HepG2 (cell line): ENCODE measurements at regions not wholly inside any gene's neighbourhood (a gene's known extent, or its start where the extent isn't known, plus 50 kb on each side); places are given as distances from the start of the nearest gene placed in this dataset.

Experiments
- ATAC-seq: fragments of 200-7000 bp; cut with Tn5 transposase; 3 replicates; pipeline ENCODE4 v1.9.1; 2020; ENCODE audit warnings: mild to moderate bottlenecking, moderate library complexity
- BruUV-seq: library from RNA; stranded (reverse); fragments of 400-500 nt; replicated peaks from 2 replicates; lab custom pipeline; 2021; lab: Mats Ljungman, UMichigan
- CTCF ChIA-PET: fragments of 300-600 bp; formaldehyde crosslinking; extraction: SDS; loops from one replicate; lab custom pipeline; 2021; ENCODE audit warnings: low total read pairs, inconsistent platforms, low intra/inter-chr PET ratio; lab: Yijun Ruan, JAX
- POLR2A ChIA-PET: fragments of 350-600 bp; sonication (Branson Sonifier 250); formaldehyde crosslinking; loops from one replicate; lab custom pipeline; 2020; ENCODE audit warnings: antibody characterized with exemption, inconsistent platforms; lab: Yijun Ruan, JAX
- DNase-seq: peaks from one replicate; pipeline ENCODE4 v3.0.0-alpha.2; 2015; ENCODE audit warnings: low spot score
- FAIRE-seq: peaks from 3 replicates; lab custom pipeline; 2011; peaks lifted over from hg19 to GRCh38; lab: Jason Lieb, UNC
- H2AFZ ChIP-seq: one replicate; pipeline ENCODE4 v1.6.1; 2011; ENCODE audit warnings: low read length, inconsistent platforms
- H3K27ac ChIP-seq: fragments of 300-600 bp; 3 replicates; pipeline ENCODE4 v1.8.0; 2011; ENCODE audit warnings: mixed run types, mild to moderate bottlenecking, mixed read lengths, low read length, inconsistent platforms; ENCODE audit not compliant: insufficient read depth; ENCODE audit errors: extremely low read length
- H3K27me3 ChIP-seq, 2 experiments: fragments of 200-600 bp in 1 of 2; 2 replicates in 1 of 2; 3 replicates in 1 of 2; pipeline versions ENCODE4 v1.6.0 to v1.8.0; 2011; ENCODE audit warnings: low read length in 2 of 2, mild to moderate bottlenecking in 2 of 2, moderate library complexity in 2 of 2, inconsistent platforms in 1 of 2; ENCODE audit not compliant: insufficient read depth in 2 of 2, control insufficient read depth in 1 of 2
- H3K36me3 ChIP-seq, 2 experiments: fragments of 200-600 bp in 1 of 2; replicated peaks in 1 of 2; 2 replicates in 1 of 2; 3 replicates in 1 of 2; pipeline versions ENCODE4 v1.5.1 to v1.8.0; 2011; ENCODE audit warnings: low read length in 2 of 2, inconsistent platforms in 1 of 2; ENCODE audit not compliant: insufficient read depth in 2 of 2, control insufficient read depth in 1 of 2
- H3K4me1 ChIP-seq: 2 replicates; pipeline ENCODE4 v1.5.1; 2012; ENCODE audit warnings: low read length, inconsistent platforms; ENCODE audit not compliant: insufficient read depth
- H3K4me2 ChIP-seq: 2 replicates; pipeline ENCODE4 v1.6.0; 2011; ENCODE audit warnings: low read depth, low read length, inconsistent platforms
- H3K4me3 ChIP-seq, 3 experiments: fragments of 200-600 bp in 1 of 3; sonication (generic), shearing (Covaris generic) in 1 of 3; replicated peaks in 1 of 3; 2 replicates each; pipeline ENCODE4 v1.5.1; 2011 to 2016; ENCODE audit warnings: low read length in 3 of 3, inconsistent platforms in 2 of 3, low read depth in 2 of 3, mild to moderate bottlenecking in 2 of 3, control low read depth in 1 of 3, mixed read lengths in 1 of 3; ENCODE audit not compliant: insufficient read depth in 1 of 3
- H3K79me2 ChIP-seq: one replicate; pipeline ENCODE4 v1.6.1; 2011; ENCODE audit warnings: low read length, inconsistent platforms; ENCODE audit not compliant: insufficient read depth
- H3K9ac ChIP-seq: 2 replicates; pipeline ENCODE4 v1.6.0; 2011; ENCODE audit warnings: mild to moderate bottlenecking, low read depth, low read length, inconsistent platforms; ENCODE audit not compliant: insufficient read depth
- H3K9me3 ChIP-seq: 2 replicates; pipeline ENCODE4 v1.5.1; 2012; ENCODE audit warnings: mild to moderate bottlenecking, low read length
- H4K20me1 ChIP-seq: 2 replicates; pipeline ENCODE4 v1.6.0; 2011; ENCODE audit warnings: inconsistent platforms, mild to moderate bottlenecking, low read length, moderate library complexity; ENCODE audit not compliant: insufficient read depth
- CEBPZ ChIP-seq: IDR thresholded peaks from 2 replicates; pipeline ENCODE4 v1.6.1; 2012; ENCODE audit warnings: low read length, improper control_type of control experiment
- MYPOP ChIP-seq: sonication (generic); formaldehyde crosslinking; IDR thresholded peaks from 2 replicates; pipeline ENCODE4 v1.8.1; 2023; ENCODE audit warnings: mild to moderate bottlenecking, moderate library complexity, missing genetic modification reagents
- PAWR ChIP-seq: sonication (generic); formaldehyde crosslinking; IDR thresholded peaks from 2 replicates; pipeline ENCODE4 v1.4.0; 2020; ENCODE audit warnings: missing genetic modification reagents, mild to moderate bottlenecking, borderline replicate concordance
- ZNF414 ChIP-seq: sonication (generic); formaldehyde crosslinking; IDR thresholded peaks from 2 replicates; pipeline ENCODE4 v1.5.0; 2020; ENCODE audit warnings: missing genetic modification reagents
- ZNF710 ChIP-seq: sonication (generic); formaldehyde crosslinking; IDR thresholded peaks from 2 replicates; pipeline ENCODE4 v1.5.0; 2020; ENCODE audit warnings: mild to moderate bottlenecking, missing genetic modification reagents, borderline replicate concordance
- WGBS: methylation state at CpG from one replicate; pipeline ENCODE4 v1.1.6; 2017; ENCODE audit warnings: low lambda C conversion rate; 5-methylcytosine and 5-hydroxymethylcytosine counted together
- in situ Hi-C: cut with HindIII; loops from 2 replicates; pipeline ENCODE4 v1.10.0; 2017; ENCODE audit warnings: low pct_unique_long_range_greater_than_20kb; ENCODE audit not compliant: extremely low pct_ligation_motif_present
- intact Hi-C: fragments of 100-400 bp; cut with micrococcal nuclease; formaldehyde crosslinking; loops from one replicate; pipeline ENCODE4 v1.10.0; 2022; ENCODE audit not compliant: unreplicated experiment

- POLR2A ChIA-PET = no interaction called here
- Histone ChIP-seq H3K79me2 (no peaks in the 10 kb centered on the region), H3K27me3 (no peaks in the 10 kb centered on the region), H3K9me3 (no peaks in the 10 kb centered on the region), H3K4me3 (no peak overlapping the region), H3K4me2 (no peak overlapping the region), H2AFZ (no peak overlapping the region), H3K27ac (no peak overlapping the region), H3K36me3 (no peaks in the 10 kb centered on the region), H3K4me1 (no peaks in the 10 kb centered on the region), H4K20me1 (no peaks in the 10 kb centered on the region), H3K9ac (no peak overlapping the region)
- ATAC-seq (no peak), FAIRE-seq (no peak), DNase-seq (no peak)
- TF ChIP-seq MYPOP (CRISPR knock-in tag) (no peak), PAWR (CRISPR knock-in tag) (no peak), ZNF710 (CRISPR knock-in tag) (no peak), ZNF414 (CRISPR knock-in tag) (no peak), CEBPZ (no peak)
- intact Hi-C loops = no loop called here
- in situ Hi-C loops = no loop called here
- BruUV-seq = no TSS peak
- 32% methylated on average over 3 of the region's 3 CpGs for WGBS
- CTCF ChIA-PET = no interaction called here
Measured at GRCh38 chr12:41850046-41850445, 294.6 kb downstream of the GXYLT1 start.
